Gastroesophageal sphincter (tissue), 4 donors: ENCODE measurements at regions not wholly inside any gene's neighbourhood (a gene's known extent, or its start where the extent isn't known, plus 50 kb on each side); places are given as distances from the start of the nearest gene placed in this dataset.

Experiments
- ATAC-seq: fragments of 150-250 bp; one replicate; pipeline ENCODE4 v1.9.1; 2016; ENCODE audit warnings: mild to moderate bottlenecking, moderate library complexity
- H3K27ac ChIP-seq, 4 donors: fragments of 200-600 bp; sonication (generic) in 3 of 4; 1 replicate in 3 of 4; 2 replicates in 1 of 4; pipeline ENCODE4 v1.5.1; 2016 to 2019
- H3K27me3 ChIP-seq: fragments of 200-600 bp; sonication (generic); one replicate; pipeline ENCODE4 v1.5.1; 2019
- H3K36me3 ChIP-seq, 2 donors: fragments of 200-600 bp; sonication (generic); one replicate each; pipeline ENCODE4 v1.5.1; 2019; ENCODE audit warnings: control low read depth in 1 of 2
- H3K4me1 ChIP-seq, 3 donors: fragments of 200-600 bp; sonication (generic); 1 replicate in 2 of 3; 2 replicates in 1 of 3; pipeline ENCODE4 v1.5.1; 2016 to 2019; ENCODE audit warnings: control low read depth in 2 of 3
- H3K4me3 ChIP-seq, 2 donors: fragments of 200-600 bp; sonication (generic); one replicate each; pipeline ENCODE4 v1.5.1; 2019; ENCODE audit warnings: mild to moderate bottlenecking in 1 of 2, moderate library complexity in 1 of 2
- H3K9me3 ChIP-seq, 3 donors: fragments of 200-600 bp; sonication (generic); one replicate each; pipeline ENCODE4 v1.5.1; 2017 to 2019; ENCODE audit warnings: control low read depth in 2 of 3
- CTCF ChIP-seq, 4 experiments: fragments of 200-600 bp in 2 of 4; fragments of 450-650 bp in 2 of 4; sonication (generic) in 1 of 4; IDR thresholded peaks; one replicate each; pipeline ENCODE4 v1.5.1; 2017 to 2019; ENCODE audit warnings: antibody characterized with exemption in 4 of 4, mild to moderate bottlenecking in 2 of 4, moderate library complexity in 2 of 4
- EP300 ChIP-seq: sonication (generic); formaldehyde crosslinking; IDR thresholded peaks from one replicate; pipeline ENCODE4 v1.6.1; 2017; ENCODE audit warnings: antibody characterized with exemption, mild to moderate bottlenecking
- POLR2A ChIP-seq, 2 donors: fragments of 450-650 bp; IDR thresholded peaks; one replicate each; pipeline ENCODE4 v1.6.1; 2017; ENCODE audit warnings: antibody characterized with exemption in 2 of 2, mild to moderate bottlenecking in 2 of 2, moderate library complexity in 1 of 2
- POLR2AphosphoS5 ChIP-seq: sonication (generic); formaldehyde crosslinking; IDR thresholded peaks from one replicate; pipeline ENCODE4 v1.6.1; 2017; ENCODE audit warnings: antibody characterized with exemption
- WGBS, 2 donors: methylation state at CpG; one replicate each; pipeline ENCODE4 v1.1.5; 2018; ENCODE audit warnings: low coverage in 1 of 2; 5-methylcytosine and 5-hydroxymethylcytosine counted together

- no peak for ATAC-seq
- Histone ChIP-seq H3K27me3 (no peaks in the 10 kb centered on the region), H3K27ac (peak overlapping the region in 2 of 4 donors; percentile 1 to 18), H3K9me3 (no peaks in the 10 kb centered on the region), H3K4me1 (peaks cover 0 to 10% (median 0%) of the 10 kb centered on the region in 3 donors), H3K36me3 (no peaks in the 10 kb centered on the region), H3K4me3 (no peak overlapping the region)
- TF ChIP-seq POLR2A (IDR thresholded peaks at IDR 0.05) (no peak), POLR2AphosphoS5 (no peak), CTCF (IDR thresholded peaks at IDR 0.05) (no peak), EP300 (no peak)
- WGBS, 2 donors, result 16 to 42% methylated on average over 3 to 5 of the region's 5 CpGs
Measured at GRCh38 chr12:93223440-93224426, 154.0 kb upstream of the NUDT4 start.

- no peak for ATAC-seq
- Histone ChIP-seq H3K4me1 (peaks cover 0 to 10% (median 0%) of the 10 kb centered on the region in 3 donors), H3K4me3 (no peak overlapping the region), H3K36me3 (no peaks in the 10 kb centered on the region), H3K27me3 (no peaks in the 10 kb centered on the region), H3K27ac (no peak overlapping the region), H3K9me3 (no peaks in the 10 kb centered on the region)
- 88 to 91% methylated on average over 2 of the region's 2 CpGs for WGBS, 2 donors
- no peak for TF ChIP-seq EP300
- no peak for TF ChIP-seq POLR2AphosphoS5
- no peak for TF ChIP-seq POLR2A (IDR thresholded peaks at IDR 0.05)
- TF ChIP-seq CTCF (IDR thresholded peaks at IDR 0.05), result no peak
Measured at GRCh38 chr12:93225094-93225493, 152.6 kb upstream of the NUDT4 start.

GRCh38 chr12:93226361-93226760 lies 151.4 kb upstream of the NUDT4 start:
- no peak for ATAC-seq
- no peak for TF ChIP-seq EP300
- TF ChIP-seq POLR2AphosphoS5, result no peak
- no peak for TF ChIP-seq POLR2A (IDR thresholded peaks at IDR 0.05)
- TF ChIP-seq CTCF (IDR thresholded peaks at IDR 0.05), result no peak

GRCh38 chr12:93229494-93230325 lies 148.0 kb upstream of the NUDT4 start:
- no peaks in the 10 kb centered on the region for H3K4me1 ChIP-seq
- no peak overlapping the region for H3K27ac ChIP-seq
- no peaks in the 10 kb centered on the region for H3K9me3 ChIP-seq
- 64 to 70% methylated on average over 2 to 6 of the region's 6 CpGs for WGBS, 2 donors
- TF ChIP-seq EP300, result no peak
- no peak for TF ChIP-seq POLR2A (IDR thresholded peaks at IDR 0.05)
- TF ChIP-seq POLR2AphosphoS5, result no peak
- no peak for TF ChIP-seq CTCF (IDR thresholded peaks at IDR 0.05)
- H3K36me3 ChIP-seq, result no peaks in the 10 kb centered on the region
- H3K4me3 ChIP-seq, result no peak overlapping the region
- H3K27me3 ChIP-seq, result no peaks in the 10 kb centered on the region
- ATAC-seq, result no peak

More at GRCh38 chr12:93226361-93226760, 151.4 kb upstream of the NUDT4 start:
- H3K4me3 ChIP-seq, result no peak overlapping the region
- H3K4me1 ChIP-seq, result peaks cover 0 to 10% (median 0%) of the 10 kb centered on the region in 3 donors
- no peaks in the 10 kb centered on the region for H3K9me3 ChIP-seq
- no peak overlapping the region for H3K27ac ChIP-seq
- no peaks in the 10 kb centered on the region for H3K27me3 ChIP-seq
- H3K36me3 ChIP-seq, result no peaks in the 10 kb centered on the region
